GM12878 (cell line): ENCODE measurements at regions not wholly inside any gene's neighbourhood (a gene's known extent, or its start where the extent isn't known, plus 50 kb on each side); places are given as distances from the start of the nearest gene placed in this dataset.

Source experiments
- ATAC-seq: fragments of 200-7000 bp; cut with Tn5 transposase; 3 replicates; pipeline ENCODE4 v1.9.1; 2020; ENCODE audit warnings: mild to moderate bottlenecking, moderate library complexity
- BruUV-seq: library from RNA; stranded (reverse); fragments of 400-500 nt; replicated peaks from 2 replicates; lab custom pipeline; 2021; lab: Mats Ljungman, UMichigan
- CTCF ChIA-PET: fragments of 300-600 bp; sonication (Branson Sonifier 250); formaldehyde crosslinking; extraction: SDS; loops from one replicate; lab custom pipeline; 2021; ENCODE audit warnings: inconsistent platforms; lab: Yijun Ruan, JAX
- POLR2A ChIA-PET: fragments of 350-600 bp; formaldehyde crosslinking; extraction: SDS; loops from one replicate; lab custom pipeline; 2021; ENCODE audit warnings: inconsistent platforms; lab: Charles Lee
- RAD21 ChIA-PET: fragments of 300-600 bp; sonication (Branson Sonifier 250); formaldehyde crosslinking; loops from one replicate; lab custom pipeline; 2023; ENCODE audit warnings: antibody characterized with exemption; ENCODE audit not compliant: unreplicated experiment; lab: Charles Lee
- SMC1A ChIA-PET: fragments of 300-600 bp; sonication (Branson Sonifier 250); formaldehyde crosslinking; loops from one replicate; lab custom pipeline; 2023; ENCODE audit not compliant: unreplicated experiment, uncharacterized antibody; lab: Charles Lee
- DNase-seq: peaks from one replicate; pipeline ENCODE4 v3.0.0-alpha.2; 2011; ENCODE audit warnings: low read depth, low spot score
- FAIRE-seq: peaks from 3 replicates; lab custom pipeline; 2011; peaks lifted over from hg19 to GRCh38; lab: Jason Lieb, UNC
- H2AFZ ChIP-seq: 2 replicates; pipeline ENCODE4 v1.6.0; 2011; ENCODE audit warnings: low read depth, low read length, control low read depth; ENCODE audit not compliant: control insufficient read depth
- H3K27ac ChIP-seq: 2 replicates; pipeline ENCODE4 v1.5.1; 2011; ENCODE audit warnings: control low read depth; ENCODE audit not compliant: control insufficient read depth, insufficient read depth
- H3K27me3 ChIP-seq, 2 experiments: replicated peaks in 1 of 2; 2 replicates each; pipeline versions ENCODE4 v1.6.0 to v1.6.1; 2011; ENCODE audit warnings: low read length in 1 of 2; ENCODE audit not compliant: control insufficient read depth in 2 of 2, insufficient read depth in 2 of 2
- H3K36me3 ChIP-seq, 2 experiments: 2 replicates each; pipeline ENCODE4 v1.5.1; 2011; ENCODE audit warnings: low read length in 1 of 2; ENCODE audit not compliant: control insufficient read depth in 2 of 2, insufficient read depth in 2 of 2
- H3K4me1 ChIP-seq: 2 replicates; pipeline ENCODE4 v1.6.1; 2011; ENCODE audit warnings: mild to moderate bottlenecking, low read length, moderate library complexity, mixed read lengths; ENCODE audit not compliant: control insufficient read depth, insufficient read depth
- H3K4me2 ChIP-seq: 2 replicates; pipeline ENCODE4 v1.6.0; 2011; ENCODE audit warnings: control low read depth; ENCODE audit not compliant: control insufficient read depth, insufficient read depth
- H3K4me3 ChIP-seq: fragments of 200-600 bp; sonication (generic); 2 replicates; pipeline ENCODE4 v1.5.1; 2016
- H3K79me2 ChIP-seq: 2 replicates; pipeline ENCODE4 v1.6.0; 2011; ENCODE audit warnings: low read length; ENCODE audit not compliant: control insufficient read depth, insufficient read depth
- H3K9ac ChIP-seq: 2 replicates; pipeline ENCODE4 v1.8.0; 2011; ENCODE audit warnings: low read length, control low read depth, mixed read lengths; ENCODE audit not compliant: control insufficient read depth, insufficient read depth
- H3K9me3 ChIP-seq: replicated peaks from 3 replicates; pipeline ENCODE4 v1.5.1; 2011; ENCODE audit warnings: mild to moderate bottlenecking, low read length; ENCODE audit not compliant: control insufficient read depth, insufficient read depth
- H4K20me1 ChIP-seq: 2 replicates; pipeline ENCODE4 v1.6.0; 2011; ENCODE audit not compliant: control insufficient read depth, insufficient read depth
- BCL3 ChIP-seq: IDR thresholded peaks from 2 replicates; pipeline ENCODE4 v1.6.1; 2011; ENCODE audit warnings: borderline replicate concordance, low read depth, mild to moderate bottlenecking, moderate library complexity, low read length; ENCODE audit not compliant: insufficient read depth, poor library complexity, severe bottlenecking
- CEBPB ChIP-seq, 2 experiments: fragments of 150-350 bp in 1 of 2; IDR thresholded peaks; 2 replicates each; pipeline ENCODE4 v1.6.1; 2012 to 2014; ENCODE audit warnings: low read depth in 2 of 2, low read length in 2 of 2, borderline replicate concordance in 1 of 2, inconsistent platforms in 1 of 2
- CHD1 ChIP-seq: IDR thresholded peaks from 2 replicates; pipeline ENCODE4 v1.6.1; 2012; ENCODE audit warnings: low read depth, low read length, improper control_type of control experiment
- IKZF1 ChIP-seq: fragments of 450-650 bp; conservative IDR thresholded peaks from 2 replicates; pipeline ENCODE4 v1.6.1; 2017; ENCODE audit warnings: antibody characterized with exemption, mild to moderate bottlenecking
- KAT2A ChIP-seq: conservative IDR thresholded peaks from 2 replicates; pipeline ENCODE4 v1.6.1; 2011; ENCODE audit warnings: low read depth, low read length; ENCODE audit not compliant: control insufficient read depth
- MTA3 ChIP-seq: IDR thresholded peaks from 2 replicates; pipeline ENCODE4 v1.6.1; 2012; ENCODE audit warnings: low read length, inconsistent platforms, borderline replicate concordance
- NBN ChIP-seq: fragments of 450-650 bp; IDR thresholded peaks from 2 replicates; pipeline ENCODE4 v1.6.1; 2016
- NFIC ChIP-seq: IDR thresholded peaks from 2 replicates; pipeline ENCODE4 v1.6.1; 2012; ENCODE audit warnings: low read depth, mild to moderate bottlenecking, inconsistent platforms, low read length, moderate library complexity
- PML ChIP-seq: IDR thresholded peaks from 2 replicates; pipeline ENCODE4 v1.6.1; 2012; ENCODE audit warnings: low read length, inconsistent platforms
- RFX5 ChIP-seq: IDR thresholded peaks from 2 replicates; pipeline ENCODE4 v1.6.1; 2011; ENCODE audit warnings: low read depth, low read length, improper control_type of control experiment
- SMAD1 ChIP-seq: fragments of 450-650 bp; IDR thresholded peaks from 2 replicates; pipeline ENCODE4 v1.6.1; 2018; ENCODE audit warnings: mild to moderate bottlenecking, low read depth; ENCODE audit not compliant: partially characterized antibody
- SREBF1 ChIP-seq: IDR thresholded peaks from 2 replicates; pipeline ENCODE4 v1.6.1; 2012; ENCODE audit warnings: mild to moderate bottlenecking, low read length
- WGBS: methylation state at CpG from one replicate; pipeline ENCODE4 v1.1.6; 2016; ENCODE audit warnings: low lambda C conversion rate; ENCODE audit not compliant: insufficient replicate concordance, insufficient coverage; ENCODE audit errors: missing lambda C conversion rate; 5-methylcytosine and 5-hydroxymethylcytosine counted together
- in situ Hi-C: fragments of 300-500 bp; cut with MboI; formaldehyde crosslinking; loops from 9 replicates; pipeline ENCODE4 v1.14.3; 2018; ENCODE audit warnings: mixed read lengths
- intact Hi-C: fragments of 100-400 bp; cut with micrococcal nuclease; formaldehyde crosslinking; loops from one replicate; pipeline ENCODE4 v1.14.2; 2022; ENCODE audit not compliant: unreplicated experiment

GRCh38 chr15:72936237-72936636, 116.0 kb upstream of the NEO1 start:
- peaks cover 0 to 1% of the 10 kb centered on the region in 2 experiments; a peak in 2 of 4 replicates for H3K27me3 ChIP-seq
- DNase-seq: no peak
- intact Hi-C loops: no loop called here
- H2AFZ ChIP-seq: no peak overlapping the region
- no peak for TF ChIP-seq BCL3
- no peak for TF ChIP-seq SREBF1
- H3K27ac ChIP-seq: no peak overlapping the region
- no peaks in the 10 kb centered on the region for H3K79me2 ChIP-seq
- no peaks in the 10 kb centered on the region for H3K36me3 ChIP-seq
- RAD21 ChIA-PET: no interaction called here
- SMC1A ChIA-PET: no interaction called here
- CTCF ChIA-PET: no interaction called here
- no TSS peak for BruUV-seq
- WGBS: 70% methylated on average over 4 of the region's 4 CpGs
- H3K9me3 ChIP-seq: no peaks in the 10 kb centered on the region
- ATAC-seq: no peak
- FAIRE-seq: no peak
- no peak overlapping the region for H3K4me2 ChIP-seq
- in situ Hi-C loops: no loop called here
- no peaks in the 10 kb centered on the region for H4K20me1 ChIP-seq
- POLR2A ChIA-PET: no interaction called here
- no peak overlapping the region for H3K4me3 ChIP-seq
- no peak overlapping the region for H3K9ac ChIP-seq
- no peaks in the 10 kb centered on the region for H3K4me1 ChIP-seq

- in situ Hi-C loops: no loop called here
- ChIA-PET CTCF (no interaction called here), RAD21 (no interaction called here), POLR2A (no interaction called here), SMC1A (no interaction called here)
- H3K4me1 ChIP-seq: no peaks in the 10 kb centered on the region
- no peak overlapping the region for H3K27ac ChIP-seq
- intact Hi-C loops: no loop called here
- no TSS peak for BruUV-seq
- WGBS: 33% methylated on average over 2 of the region's 2 CpGs
- H3K27me3 ChIP-seq: peaks cover 0 to 1% of the 10 kb centered on the region in 2 experiments; a peak in 2 of 4 replicates
- no peak overlapping the region for H3K4me2 ChIP-seq
- no peak overlapping the region for H2AFZ ChIP-seq
- no peaks in the 10 kb centered on the region for H3K9me3 ChIP-seq
- FAIRE-seq (no peak), ATAC-seq (no peak), DNase-seq (no peak)
- H3K36me3 ChIP-seq: no peaks in the 10 kb centered on the region
- H3K4me3 ChIP-seq: no peak overlapping the region
- no peaks in the 10 kb centered on the region for H4K20me1 ChIP-seq
- TF ChIP-seq SMAD1 (no peak), MTA3 (no peak), NFIC (no peak), RFX5 (no peak), PML (no peak), CHD1 (no peak), IKZF1 (no peak), KAT2A (no peak), NBN (no peak), CEBPB (IDR thresholded peaks at IDR 0.05; ENCODE audit: borderline replicate concordance in 1 of 2, low read depth in 2 of 2, low read length in 2 of 2) (no peak)
- H3K79me2 ChIP-seq: no peaks in the 10 kb centered on the region
- no peak overlapping the region for H3K9ac ChIP-seq
These were observed 116.7 kb upstream of the NEO1 start for GRCh38 chr15:72935521-72935920.
